ENCODE measurements at regions not wholly inside any gene's neighbourhood (a gene's known extent, or its start where the extent isn't known, plus 50 kb on each side); places are given as distances from the start of the nearest gene placed in this dataset.

DNA sequence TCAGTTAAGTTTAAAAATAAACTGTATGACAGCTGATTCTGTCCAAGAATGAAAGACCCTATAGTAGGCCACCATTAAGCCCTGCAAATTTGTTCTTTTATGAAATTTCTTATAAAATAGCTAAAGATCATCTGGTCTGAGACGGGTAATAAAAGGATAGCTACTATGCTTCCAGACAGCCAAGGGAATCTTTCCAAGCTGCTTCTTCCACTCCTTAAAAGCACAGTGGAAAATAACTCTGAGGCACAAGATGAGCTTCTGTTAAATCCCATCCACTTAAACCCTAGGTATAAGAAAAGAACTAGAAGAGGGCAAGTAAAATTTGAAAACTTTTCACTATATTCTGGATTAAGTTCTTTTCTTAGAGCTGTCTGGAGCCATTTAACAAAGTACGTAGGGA is 194.3 kb downstream of the CAPZA3 start:
- H3K27ac ChIP-seq, result no peak overlapping the region
- no peaks in the 10 kb centered on the region for H3K36me3 ChIP-seq
- intact Hi-C loops (cut with DNase I), result no loop called here
- no peaks in the 10 kb centered on the region for H3K4me1 ChIP-seq
- H3K9me3 ChIP-seq, result no peaks in the 10 kb centered on the region
- H3K4me3 ChIP-seq, result no peak overlapping the region
- TF ChIP-seq, protein P1, sequence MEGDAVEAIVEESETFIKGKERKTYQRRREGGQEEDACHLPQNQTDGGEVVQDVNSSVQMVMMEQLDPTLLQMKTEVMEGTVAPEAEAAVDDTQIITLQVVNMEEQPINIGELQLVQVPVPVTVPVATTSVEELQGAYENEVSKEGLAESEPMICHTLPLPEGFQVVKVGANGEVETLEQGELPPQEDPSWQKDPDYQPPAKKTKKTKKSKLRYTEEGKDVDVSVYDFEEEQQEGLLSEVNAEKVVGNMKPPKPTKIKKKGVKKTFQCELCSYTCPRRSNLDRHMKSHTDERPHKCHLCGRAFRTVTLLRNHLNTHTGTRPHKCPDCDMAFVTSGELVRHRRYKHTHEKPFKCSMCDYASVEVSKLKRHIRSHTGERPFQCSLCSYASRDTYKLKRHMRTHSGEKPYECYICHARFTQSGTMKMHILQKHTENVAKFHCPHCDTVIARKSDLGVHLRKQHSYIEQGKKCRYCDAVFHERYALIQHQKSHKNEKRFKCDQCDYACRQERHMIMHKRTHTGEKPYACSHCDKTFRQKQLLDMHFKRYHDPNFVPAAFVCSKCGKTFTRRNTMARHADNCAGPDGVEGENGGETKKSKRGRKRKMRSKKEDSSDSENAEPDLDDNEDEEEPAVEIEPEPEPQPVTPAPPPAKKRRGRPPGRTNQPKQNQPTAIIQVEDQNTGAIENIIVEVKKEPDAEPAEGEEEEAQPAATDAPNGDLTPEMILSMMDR (IDR thresholded peaks at IDR 0.05), result no peak
- ATAC-seq (no peak), DNase-seq (no peak)
- no peaks in the 10 kb centered on the region for H3K27me3 ChIP-seq

DNA sequence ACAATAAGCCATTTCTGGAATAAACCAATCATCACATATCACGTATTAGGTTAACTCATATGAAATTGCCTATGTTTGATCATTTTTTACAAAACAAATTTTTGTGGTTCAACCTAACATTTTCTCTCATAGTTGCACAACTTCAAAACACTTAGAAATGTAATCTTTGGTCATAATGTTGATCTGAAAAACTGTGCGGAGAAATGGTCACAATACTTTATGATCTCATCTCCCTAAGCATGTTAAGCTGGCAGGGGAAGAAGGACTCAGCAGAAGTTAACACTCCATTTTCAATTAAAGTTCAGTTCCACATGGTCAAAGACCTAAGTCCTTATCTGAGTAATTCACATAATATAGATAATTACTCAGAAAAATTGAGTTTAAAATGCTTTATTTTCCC is 194.8 kb downstream of the CAPZA3 start:
- Histone ChIP-seq H3K36me3 (no peaks in the 10 kb centered on the region), H3K9me3 (no peaks in the 10 kb centered on the region), H3K27ac (no peak overlapping the region), H3K27me3 (no peaks in the 10 kb centered on the region), H3K4me3 (no peak overlapping the region), H3K4me1 (no peaks in the 10 kb centered on the region)
- TF ChIP-seq, protein P1 (IDR thresholded peaks at IDR 0.05), result no peak
- DNase-seq, result no peak
- no peak for ATAC-seq
- intact Hi-C loops (cut with DNase I), result no loop called here

DNA sequence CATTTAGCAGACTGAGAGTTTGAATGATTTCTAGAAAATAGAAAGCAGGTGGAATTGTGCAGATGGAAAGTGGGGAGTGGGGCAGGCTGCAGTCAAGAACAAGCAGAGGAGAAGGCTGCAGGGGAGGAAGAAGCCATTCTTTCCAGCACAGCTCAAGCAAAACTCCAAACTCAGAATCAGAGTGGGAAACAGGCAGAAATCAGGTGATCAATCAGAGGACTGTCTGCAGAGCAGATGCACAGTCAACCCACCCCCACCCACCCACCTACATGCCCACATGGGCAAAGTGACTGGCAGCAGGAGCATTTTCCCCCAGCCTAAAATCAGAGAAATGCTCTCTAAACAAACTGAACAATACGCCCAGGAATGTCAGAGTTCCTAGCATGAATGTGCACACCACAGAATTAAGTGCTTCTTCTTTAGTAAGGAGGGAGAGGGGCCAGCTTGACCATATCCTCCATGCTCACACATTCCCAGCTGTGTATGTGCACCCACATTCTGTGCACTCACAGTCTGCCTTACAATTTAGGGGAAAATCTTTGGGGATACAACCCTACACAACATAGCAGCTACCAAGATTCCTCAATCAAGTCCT is 194.1 kb upstream of the PLEKHA5 start:
- TF ChIP-seq, protein P1 (IDR thresholded peaks at IDR 0.05), result no peak
- Histone ChIP-seq H3K36me3 (no peaks in the 10 kb centered on the region), H3K4me1 (no peaks in the 10 kb centered on the region), H3K9me3 (no peaks in the 10 kb centered on the region), H3K4me3 (no peak overlapping the region), H3K27ac (no peak overlapping the region), H3K27me3 (no peaks in the 10 kb centered on the region)
- DNase-seq (no peak), ATAC-seq (no peak)
- intact Hi-C loops (cut with DNase I), result no loop called here

DNA sequence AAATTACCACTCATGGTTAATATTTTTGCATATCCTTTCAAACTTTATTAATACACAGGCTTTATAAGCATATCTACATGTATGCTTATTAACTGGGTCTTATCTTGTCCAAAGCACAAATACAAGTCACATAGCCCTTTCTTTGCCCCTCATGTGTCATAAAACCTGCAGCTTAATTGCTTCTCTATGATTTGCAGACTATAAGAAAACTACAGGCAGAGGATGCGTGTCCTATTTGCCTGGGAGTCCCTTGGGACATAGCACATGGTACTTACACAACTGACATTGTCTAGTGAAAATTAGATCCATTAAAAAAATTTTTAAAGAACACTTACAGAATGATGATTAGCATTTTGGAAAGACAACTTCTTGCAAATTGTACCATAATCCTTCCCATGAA is 190.5 kb upstream of the PLEKHA5 start:
- Histone ChIP-seq H3K4me1 (no peaks in the 10 kb centered on the region), H3K9me3 (no peaks in the 10 kb centered on the region), H3K27me3 (no peaks in the 10 kb centered on the region), H3K4me3 (no peak overlapping the region), H3K36me3 (no peaks in the 10 kb centered on the region), H3K27ac (no peak overlapping the region)
- intact Hi-C loops (cut with DNase I), result no loop called here
- TF ChIP-seq, protein P1 (IDR thresholded peaks at IDR 0.05), result no peak
- ATAC-seq (no peak), DNase-seq (no peak)

DNA sequence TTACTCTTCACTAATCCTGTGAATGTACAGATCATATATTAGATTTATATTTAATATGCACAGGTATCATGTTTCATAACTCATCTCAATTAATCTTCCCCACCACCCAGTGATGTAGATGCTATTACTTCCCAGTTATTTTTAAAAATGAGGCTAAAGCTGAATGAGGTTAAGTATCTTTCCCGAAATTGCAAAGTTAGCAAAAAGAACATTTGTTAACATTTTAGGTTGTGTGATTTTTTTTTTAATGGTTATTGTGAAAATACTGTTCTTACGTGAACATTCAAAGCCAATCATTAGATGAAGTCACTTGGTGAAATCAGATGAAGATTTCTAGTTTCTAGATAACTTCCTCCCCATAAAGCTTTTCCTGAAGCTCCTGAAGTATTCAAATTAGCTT is 186.9 kb upstream of the PLEKHA5 start:
- no peak overlapping the region for H3K4me3 ChIP-seq
- DNase-seq (no peak), ATAC-seq (no peak)
- H3K27me3 ChIP-seq, result no peaks in the 10 kb centered on the region
- no peaks in the 10 kb centered on the region for H3K4me1 ChIP-seq
- TF ChIP-seq, protein P1 (IDR thresholded peaks at IDR 0.05), result no peak
- no peaks in the 10 kb centered on the region for H3K9me3 ChIP-seq
- H3K36me3 ChIP-seq, result no peaks in the 10 kb centered on the region
- no peak overlapping the region for H3K27ac ChIP-seq
- intact Hi-C loops (cut with DNase I), result no loop called here

DNA sequence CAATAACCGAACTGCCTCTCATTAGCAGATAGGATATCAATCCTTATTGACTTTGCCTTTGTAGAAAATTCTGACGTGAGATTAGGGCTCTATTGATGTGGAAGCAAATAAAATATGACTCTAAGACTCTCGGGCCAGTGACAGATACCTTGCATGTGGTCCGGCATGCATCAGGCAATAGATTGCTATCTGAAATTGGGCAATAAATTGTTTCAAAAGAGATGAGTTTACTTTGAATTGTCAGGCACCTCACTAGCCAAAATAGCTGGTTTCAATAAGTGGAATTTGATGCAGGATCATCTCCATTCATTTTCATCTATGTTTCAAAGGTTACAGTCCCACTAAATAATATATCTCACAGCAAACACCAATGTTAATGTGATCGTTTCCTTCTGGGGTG is 186.3 kb upstream of the PLEKHA5 start:
- ATAC-seq (no peak), DNase-seq (no peak)
- Histone ChIP-seq H3K4me3 (no peak overlapping the region), H3K36me3 (no peaks in the 10 kb centered on the region), H3K4me1 (no peaks in the 10 kb centered on the region), H3K27ac (no peak overlapping the region), H3K27me3 (no peaks in the 10 kb centered on the region), H3K9me3 (no peaks in the 10 kb centered on the region)
- intact Hi-C loops (cut with DNase I), result no loop called here
- TF ChIP-seq, protein P1 (IDR thresholded peaks at IDR 0.05), result no peak
